SKM-1 (cell line): ENCODE measurements at regions not wholly inside any gene's neighbourhood (a gene's known extent, or its start where the extent isn't known, plus 50 kb on each side); places are given as distances from the start of the nearest gene placed in this dataset.

Experiments
- DNase-seq: peaks from one replicate; lab custom pipeline; 2025; ENCODE audit not compliant: unreplicated experiment; lab: John Stamatoyannopoulos, UW

- DNase-seq: no peak
Observed at GRCh38 chr22:47847131-47847890, 1084.9 kb downstream of the TBC1D22A start.

GRCh38 chr22:47846206-47846605, 1083.8 kb downstream of the TBC1D22A start:
- no peak for DNase-seq

GRCh38 chr22:47842119-47842518, 1079.7 kb downstream of the TBC1D22A start:
- no peak for DNase-seq

GRCh38 chr22:47841156-47841555, 1078.7 kb downstream of the TBC1D22A start:
- no peak for DNase-seq

- no peak for DNase-seq
Observed at GRCh38 chr22:47839595-47840227, 1077.3 kb downstream of the TBC1D22A start.

- no peak for DNase-seq
Observed at GRCh38 chr22:47837703-47838102, 1075.3 kb downstream of the TBC1D22A start.

GRCh38 chr22:47836957-47837356, 1074.5 kb downstream of the TBC1D22A start:
- no peak for DNase-seq

- no peak for DNase-seq
Observed at GRCh38 chr22:47835726-47836125, 1073.3 kb downstream of the TBC1D22A start.

GRCh38 chr22:47826016-47826415, 1063.6 kb downstream of the TBC1D22A start:
- no peak for DNase-seq

- DNase-seq: no peak
Observed at GRCh38 chr22:47822422-47822821, 1060.0 kb downstream of the TBC1D22A start.

- no peak for DNase-seq
Observed at GRCh38 chr22:47818496-47818895, 1056.0 kb downstream of the TBC1D22A start.

- no peak for DNase-seq
Observed at GRCh38 chr22:47817380-47817779, 1054.9 kb downstream of the TBC1D22A start.

- DNase-seq: no peak
Observed at GRCh38 chr22:47816863-47817210, 1054.4 kb downstream of the TBC1D22A start.

- no peak for DNase-seq
Observed at GRCh38 chr22:47816121-47816862, 1053.8 kb downstream of the TBC1D22A start.

- DNase-seq: no peak
Observed at GRCh38 chr22:47814474-47814873, 1052.0 kb downstream of the TBC1D22A start.

GRCh38 chr22:47813661-47814060, 1051.2 kb downstream of the TBC1D22A start:
- DNase-seq: no peak

GRCh38 chr22:47811971-47812370, 1049.5 kb downstream of the TBC1D22A start:
- DNase-seq: no peak

- DNase-seq: no peak
Observed at GRCh38 chr22:47810505-47811500, 1048.4 kb downstream of the TBC1D22A start.

- no peak for DNase-seq
Observed at GRCh38 chr22:47808886-47809620, 1046.6 kb downstream of the TBC1D22A start.

GRCh38 chr22:47808236-47808635, 1045.8 kb downstream of the TBC1D22A start:
- no peak for DNase-seq
